ENCODE measurements at regions not wholly inside any gene's neighbourhood (a gene's known extent, or its start where the extent isn't known, plus 50 kb on each side); places are given as distances from the start of the nearest gene placed in this dataset.

DNA sequence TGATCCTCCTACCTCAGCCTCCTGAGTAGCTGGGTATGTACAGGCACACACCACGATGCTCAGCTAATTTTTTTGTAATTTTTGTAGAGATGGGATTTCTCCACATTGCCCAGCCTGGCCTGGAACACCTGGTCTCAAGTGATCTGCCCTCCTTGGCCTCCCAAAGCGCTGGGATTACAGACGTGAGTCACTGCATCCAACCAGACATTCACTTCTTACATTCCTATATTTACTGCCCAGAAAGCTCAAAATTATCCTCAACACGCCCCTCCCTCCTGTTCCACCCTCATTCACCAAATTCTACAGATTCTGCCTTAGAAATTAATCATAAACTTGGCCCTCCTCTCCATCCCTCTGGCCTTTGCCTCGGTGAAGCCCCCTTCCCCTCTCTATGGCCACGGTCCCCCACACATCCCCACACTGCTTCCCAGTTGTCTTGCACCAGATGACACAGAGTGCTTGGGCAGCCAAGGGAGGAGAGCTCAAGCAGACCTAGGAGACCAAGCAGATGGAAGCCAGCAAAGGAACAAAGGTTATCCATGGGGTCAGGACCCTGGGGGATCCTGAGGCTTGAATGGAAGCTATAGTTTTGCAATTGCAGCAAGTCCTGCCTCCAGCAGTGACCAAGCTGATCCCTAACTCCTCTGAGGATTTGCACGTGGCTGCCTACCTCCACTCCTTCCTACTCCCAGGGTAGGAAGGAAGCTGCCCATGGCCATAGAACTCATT lies 213.2 kb upstream of the FOXN3 start:
- Mint-ChIP-seq H3K4me1 (peaks cover 27% of the 10 kb centered on the region), H3K9me3 (ENCODE audit: insufficient read depth) (peaks cover 3% of the 10 kb centered on the region), H3K27me3 (no peaks in the 10 kb centered on the region), H3K27ac (no peak overlapping the region), H3K4me3 (no peak overlapping the region)
- H3K9me3 ChIP-seq (ENCODE audit: control extremely low read depth in 1 of 3, control insufficient read depth in 2 of 3, insufficient read depth in 1 of 3, low read length in 2 of 3) = peaks cover 0 to 25% (median 19%) of the 10 kb centered on the region in 3 donors
- POLR2A ChIA-PET = no interaction called here
- no peaks in the 10 kb centered on the region for H3K27me3 ChIP-seq (replicated peaks in 1 of 4; ENCODE audit: control extremely low read depth in 1 of 4, control insufficient read depth in 3 of 4, insufficient read depth in 4 of 4, low read length in 3 of 4)
- intact Hi-C loops (cut with micrococcal nuclease) = no loop called here
- no peak overlapping the region for H2AFZ ChIP-seq (ENCODE audit: insufficient read depth, low read depth, low read length, poor library complexity, severe bottlenecking)
- no peak for DNase-seq
- ATAC-seq (ENCODE audit: low read depth) = no peak
- no peak overlapping the region for H3K4me3 ChIP-seq (ENCODE audit: control extremely low read depth in 1 of 5, extremely low read depth in 1 of 5, insufficient read depth in 1 of 5, low read depth in 2 of 5, low read length in 4 of 5)
- H3K36me3 ChIP-seq (replicated peaks in 1 of 2; ENCODE audit: control extremely low read depth in 1 of 2, control insufficient read depth in 1 of 2, extremely low read depth in 1 of 2, insufficient read depth in 2 of 2, low read length in 1 of 2) = no peaks in the 10 kb centered on the region
- peaks cover 10 to 14% of the 10 kb centered on the region in 2 donors for H3K4me1 ChIP-seq (ENCODE audit: control insufficient read depth in 2 of 2, insufficient read depth in 2 of 2, low read length in 2 of 2)
- H3K27ac ChIP-seq (ENCODE audit: low read length in 2 of 2) = no peak overlapping the region
- no peaks in the 10 kb centered on the region for H4K20me1 ChIP-seq (ENCODE audit: control insufficient read depth, insufficient read depth, low read length, poor library complexity, severe bottlenecking)
- H3K4me2 ChIP-seq (replicated peaks; ENCODE audit: low read depth, low read length, poor library complexity, severe bottlenecking) = no peak overlapping the region
- TF ChIP-seq EZH2 (IDR thresholded peaks at IDR 0.05; ENCODE audit: borderline replicate concordance, insufficient read depth, low read depth, low read length, poor library complexity, severe bottlenecking) = no peak
- TF ChIP-seq, protein P1, sequence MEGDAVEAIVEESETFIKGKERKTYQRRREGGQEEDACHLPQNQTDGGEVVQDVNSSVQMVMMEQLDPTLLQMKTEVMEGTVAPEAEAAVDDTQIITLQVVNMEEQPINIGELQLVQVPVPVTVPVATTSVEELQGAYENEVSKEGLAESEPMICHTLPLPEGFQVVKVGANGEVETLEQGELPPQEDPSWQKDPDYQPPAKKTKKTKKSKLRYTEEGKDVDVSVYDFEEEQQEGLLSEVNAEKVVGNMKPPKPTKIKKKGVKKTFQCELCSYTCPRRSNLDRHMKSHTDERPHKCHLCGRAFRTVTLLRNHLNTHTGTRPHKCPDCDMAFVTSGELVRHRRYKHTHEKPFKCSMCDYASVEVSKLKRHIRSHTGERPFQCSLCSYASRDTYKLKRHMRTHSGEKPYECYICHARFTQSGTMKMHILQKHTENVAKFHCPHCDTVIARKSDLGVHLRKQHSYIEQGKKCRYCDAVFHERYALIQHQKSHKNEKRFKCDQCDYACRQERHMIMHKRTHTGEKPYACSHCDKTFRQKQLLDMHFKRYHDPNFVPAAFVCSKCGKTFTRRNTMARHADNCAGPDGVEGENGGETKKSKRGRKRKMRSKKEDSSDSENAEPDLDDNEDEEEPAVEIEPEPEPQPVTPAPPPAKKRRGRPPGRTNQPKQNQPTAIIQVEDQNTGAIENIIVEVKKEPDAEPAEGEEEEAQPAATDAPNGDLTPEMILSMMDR (IDR thresholded peaks at IDR 0.05) = no peak
- CTCF ChIA-PET = no interaction called here
- H3K9ac ChIP-seq (ENCODE audit: low read length) = no peak overlapping the region
- WGBS (ENCODE audit: insufficient coverage) = 93% methylated on average over 6 of the region's 7 CpGs
- H3K79me2 ChIP-seq (ENCODE audit: control insufficient read depth, insufficient read depth, low read length) = no peaks in the 10 kb centered on the region

DNA sequence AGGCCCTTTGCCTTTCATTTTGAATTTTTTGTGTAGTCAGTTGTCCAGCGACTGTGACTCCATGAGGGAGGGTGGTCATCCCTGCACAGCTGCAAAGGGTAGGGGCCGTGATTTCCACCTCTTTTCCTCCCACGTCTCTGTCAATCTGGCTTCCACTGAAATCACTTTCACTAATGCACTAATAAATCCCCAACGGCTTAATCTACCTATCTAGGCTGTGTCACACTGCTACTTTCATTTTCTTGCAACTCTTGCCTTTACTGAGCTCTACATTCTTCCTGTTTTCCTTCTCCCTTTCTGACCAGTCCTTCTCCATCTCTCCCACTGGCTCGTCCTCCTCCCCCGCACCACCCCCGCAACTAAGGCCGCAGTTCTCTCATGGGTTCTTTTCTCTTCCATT lies 212.3 kb upstream of the FOXN3 start:
- POLR2A ChIA-PET = no interaction called here
- Histone ChIP-seq H3K36me3 (replicated peaks in 1 of 2; ENCODE audit: control extremely low read depth in 1 of 2, control insufficient read depth in 1 of 2, extremely low read depth in 1 of 2, insufficient read depth in 2 of 2, low read length in 1 of 2) (no peaks in the 10 kb centered on the region), H2AFZ (ENCODE audit: insufficient read depth, low read depth, low read length, poor library complexity, severe bottlenecking) (peak overlapping the region; percentile 44), H3K27ac (ENCODE audit: low read length in 2 of 2) (no peak overlapping the region), H3K9ac (ENCODE audit: low read length) (no peak overlapping the region), H3K4me1 (ENCODE audit: control insufficient read depth in 2 of 2, insufficient read depth in 2 of 2, low read length in 2 of 2) (peaks cover 10 to 14% of the 10 kb centered on the region in 2 donors), H3K4me3 (ENCODE audit: control extremely low read depth in 1 of 5, extremely low read depth in 1 of 5, insufficient read depth in 1 of 5, low read depth in 2 of 5, low read length in 4 of 5) (no peak overlapping the region), H3K9me3 (ENCODE audit: control extremely low read depth in 1 of 3, control insufficient read depth in 2 of 3, insufficient read depth in 1 of 3, low read length in 2 of 3) (peaks cover 0 to 28% (median 19%) of the 10 kb centered on the region in 3 donors), H3K79me2 (ENCODE audit: control insufficient read depth, insufficient read depth, low read length) (no peaks in the 10 kb centered on the region), H3K4me2 (replicated peaks; ENCODE audit: low read depth, low read length, poor library complexity, severe bottlenecking) (no peak overlapping the region), H3K27me3 (replicated peaks in 1 of 4; ENCODE audit: control extremely low read depth in 1 of 4, control insufficient read depth in 3 of 4, insufficient read depth in 4 of 4, low read length in 3 of 4) (no peaks in the 10 kb centered on the region), H4K20me1 (ENCODE audit: control insufficient read depth, insufficient read depth, low read length, poor library complexity, severe bottlenecking) (no peaks in the 10 kb centered on the region)
- Mint-ChIP-seq H3K4me3 (no peak overlapping the region), H3K27ac (no peak overlapping the region), H3K9me3 (ENCODE audit: insufficient read depth) (peaks cover 3% of the 10 kb centered on the region), H3K4me1 (peaks cover 27% of the 10 kb centered on the region), H3K27me3 (no peaks in the 10 kb centered on the region)
- DNase-seq (no peak), ATAC-seq (ENCODE audit: low read depth) (no peak)
- TF ChIP-seq, protein P1 (IDR thresholded peaks at IDR 0.05) = no peak
- TF ChIP-seq EZH2 (IDR thresholded peaks at IDR 0.05; ENCODE audit: borderline replicate concordance, insufficient read depth, low read depth, low read length, poor library complexity, severe bottlenecking) = no peak
- WGBS (ENCODE audit: insufficient coverage) = 78% methylated on average over 6 of the region's 8 CpGs
- intact Hi-C loops (cut with micrococcal nuclease) = loop anchor here (10.0 kb wide), 1 partner anchor 55 kb away; no protein-coding TSS in a partner anchor
- CTCF ChIA-PET = no interaction called here

All from B cell (primary cell).